OCI-LY1 (cell line): ENCODE measurements at regions not wholly inside any gene's neighbourhood (a gene's known extent, or its start where the extent isn't known, plus 50 kb on each side); places are given as distances from the start of the nearest gene placed in this dataset.
A peak's percentile ranks its signal among the peaks of the same experiment; 100 is the strongest.

Experiments used
- CTCF ChIP-seq: fragments of 200-600 bp; sonication (generic), shearing (Covaris generic); IDR thresholded peaks from 2 replicates; pipeline ENCODE4 v1.5.1; 2017; ENCODE audit warnings: mild to moderate bottlenecking, antibody characterized with exemption, low read length, moderate library complexity, mixed read lengths
- EZH2 ChIP-seq: fragments of 200-600 bp; sonication (generic), shearing (Covaris generic); IDR thresholded peaks from 2 replicates; pipeline ENCODE4 v1.8.0; 2017; ENCODE audit warnings: borderline replicate concordance, mixed run types, mild to moderate bottlenecking, antibody characterized with exemption, low read length, moderate library complexity, mixed read lengths

- TF ChIP-seq CTCF = peak; percentile 77
- no peak for TF ChIP-seq EZH2
These were observed 84.8 kb downstream of the ACAA2 start for GRCh38 chr18:49728542-49728941.
